Endothelial cell of umbilical vein (primary cell): ENCODE measurements at regions not wholly inside any gene's neighbourhood (a gene's known extent, or its start where the extent isn't known, plus 50 kb on each side); places are given as distances from the start of the nearest gene placed in this dataset.

Experiments
- CTCF ChIP-seq, 2 donors: IDR thresholded peaks; 1 replicate in 1 of 2; 2 replicates in 1 of 2; pipeline ENCODE4 v1.5.1; 2011; ENCODE audit warnings: low read length in 2 of 2, mild to moderate bottlenecking in 2 of 2, moderate library complexity in 2 of 2, control low read depth in 1 of 2, inconsistent platforms in 1 of 2, low read depth in 1 of 2; ENCODE audit not compliant: insufficient read depth in 1 of 2; ENCODE audit errors: extremely low read depth in 1 of 2
- EZH2 ChIP-seq: IDR thresholded peaks from 2 replicates; pipeline ENCODE4 v1.6.1; 2012; ENCODE audit warnings: borderline replicate concordance, low read depth, mild to moderate bottlenecking, moderate library complexity, low read length, inconsistent platforms; ENCODE audit not compliant: severe bottlenecking
- FOS ChIP-seq: IDR thresholded peaks from 2 replicates; pipeline ENCODE4 v1.6.1; 2011; ENCODE audit warnings: mild to moderate bottlenecking, low read length, moderate library complexity, borderline replicate concordance; ENCODE audit not compliant: insufficient read depth
- GATA2 ChIP-seq: IDR thresholded peaks from 2 replicates; pipeline ENCODE4 v1.7.0; 2011; ENCODE audit warnings: low read depth, mild to moderate bottlenecking, moderate library complexity, mixed read lengths, low read length; ENCODE audit not compliant: insufficient read length, insufficient read depth
- JUN ChIP-seq: IDR thresholded peaks from 2 replicates; pipeline ENCODE4 v1.6.1; 2011; ENCODE audit warnings: borderline replicate concordance, low read depth; ENCODE audit not compliant: insufficient read length, insufficient read depth
- MAX ChIP-seq: IDR thresholded peaks from 2 replicates; pipeline ENCODE4 v1.6.1; 2011; ENCODE audit not compliant: insufficient read depth, insufficient read length
- MYC ChIP-seq: IDR thresholded peaks from one replicate; pipeline ENCODE4 v1.6.1; 2011; ENCODE audit warnings: mild to moderate bottlenecking, low read depth, low read length
- POLR2A ChIP-seq: IDR thresholded peaks from 2 replicates; pipeline ENCODE4 v1.6.1; 2012; ENCODE audit warnings: low read depth, mild to moderate bottlenecking, control low read depth, low read length
- POLR2AphosphoS5 ChIP-seq: IDR thresholded peaks from 2 replicates; pipeline ENCODE4 v1.6.1; 2012; ENCODE audit warnings: low read depth, mild to moderate bottlenecking, control low read depth, low read length, moderate library complexity; ENCODE audit not compliant: insufficient read depth

GRCh38 chr10:30737931-30738391, 108.4 kb upstream of the LYZL2 start:
- TF ChIP-seq POLR2A: no peak
- no peak for TF ChIP-seq POLR2AphosphoS5
- no peak for TF ChIP-seq MAX
- no peak for TF ChIP-seq CTCF (IDR thresholded peaks at IDR 0.05; ENCODE audit: extremely low read depth in 1 of 2, insufficient read depth in 1 of 2, low read depth in 1 of 2, low read length in 2 of 2)
- no peak for TF ChIP-seq EZH2
- TF ChIP-seq MYC: no peak
- TF ChIP-seq GATA2: no peak
- TF ChIP-seq JUN: no peak
- TF ChIP-seq FOS: no peak
